ENCODE measurements at regions not wholly inside any gene's neighbourhood (a gene's known extent, or its start where the extent isn't known, plus 50 kb on each side); places are given as distances from the start of the nearest gene placed in this dataset.

DNA sequence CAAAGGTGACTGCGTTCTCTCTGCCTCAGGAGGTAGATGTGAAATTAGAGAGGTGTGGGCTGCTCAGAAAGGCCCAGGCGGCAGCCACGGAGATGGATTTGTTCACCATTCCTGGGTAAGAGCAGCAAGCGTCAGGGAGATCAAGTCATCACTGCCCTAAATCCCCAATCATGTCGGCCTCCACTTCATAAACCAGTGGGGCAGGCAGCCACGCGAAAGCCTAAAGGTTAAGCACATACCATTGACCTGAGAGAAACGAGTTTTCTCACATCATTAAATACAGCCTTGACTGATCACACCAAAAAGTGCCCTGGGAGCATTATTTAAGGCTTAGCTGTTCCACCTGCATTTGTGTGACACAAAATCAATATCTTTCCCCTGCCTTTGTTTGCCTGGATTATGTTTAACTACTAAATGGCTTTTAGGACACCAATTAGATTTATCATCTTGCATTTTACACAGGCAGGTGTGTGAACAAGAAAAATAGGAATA lies 50.7 kb upstream of the FOXB1 start:
- DNase-seq: no peak

GRCh38 chr15:59952960-59953359 lies 51.2 kb upstream of the FOXB1 start:
- no peak for DNase-seq

- DNase-seq: no peak
Observed at GRCh38 chr15:59950603-59951388, 53.3 kb upstream of the FOXB1 start.

DNA sequence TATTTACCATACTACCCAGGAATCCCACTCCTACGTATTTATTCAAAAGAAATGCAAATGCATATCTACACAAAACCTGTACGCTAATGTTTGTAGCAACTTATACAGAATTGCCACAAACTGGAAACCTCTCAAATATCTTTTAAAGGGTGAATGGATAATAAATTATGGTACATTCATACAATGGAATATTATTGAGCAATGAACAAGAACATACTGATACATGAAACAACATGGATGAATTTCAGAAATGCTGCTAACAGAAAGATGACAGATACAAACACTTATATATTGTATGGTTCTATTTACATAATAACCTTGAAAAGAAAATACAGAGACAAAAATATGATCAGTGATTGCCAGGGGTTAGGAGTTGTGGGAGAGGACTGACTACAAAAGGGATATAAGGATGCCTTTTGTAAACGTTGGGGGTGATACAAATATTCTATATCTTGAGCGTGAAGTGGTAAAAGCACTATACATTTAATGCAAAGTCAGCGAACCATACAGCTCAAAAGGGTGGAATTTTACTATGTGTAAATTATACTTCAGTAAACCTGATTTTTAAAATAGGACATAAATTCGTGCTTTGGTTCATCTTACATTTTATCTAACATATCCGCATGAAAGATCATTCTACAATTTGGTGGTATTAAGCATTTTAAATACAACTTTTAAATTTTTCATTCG lies 55.0 kb upstream of the FOXB1 start:
- no peak for DNase-seq

- no peak for DNase-seq
Observed at GRCh38 chr15:59946084-59946483, 58.0 kb upstream of the FOXB1 start.

DNA sequence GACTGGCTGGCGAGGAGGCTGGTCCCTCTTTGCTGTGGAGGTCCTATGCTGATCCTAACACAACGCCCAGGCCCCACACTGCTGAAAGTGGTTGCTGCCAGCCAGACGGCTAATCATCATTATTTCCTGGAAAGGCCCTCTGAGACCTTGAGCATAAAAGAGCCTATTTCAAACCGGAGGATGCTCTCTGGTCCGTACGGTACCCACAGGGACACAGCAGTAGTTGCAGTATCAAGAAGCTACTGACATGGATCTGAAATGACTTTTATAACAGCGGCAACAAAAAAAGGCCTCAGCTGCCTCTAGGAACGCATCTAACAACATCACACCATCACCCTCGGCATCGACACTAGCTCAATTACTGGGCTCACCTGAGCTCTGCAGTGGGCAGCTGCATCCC lies 59.1 kb upstream of the FOXB1 start:
- no peak for DNase-seq

GRCh38 chr15:59941612-59942011 lies 62.5 kb upstream of the FOXB1 start:
- no peak for DNase-seq

GRCh38 chr15:59940928-59941327 lies 63.2 kb upstream of the FOXB1 start:
- no peak for DNase-seq

DNA sequence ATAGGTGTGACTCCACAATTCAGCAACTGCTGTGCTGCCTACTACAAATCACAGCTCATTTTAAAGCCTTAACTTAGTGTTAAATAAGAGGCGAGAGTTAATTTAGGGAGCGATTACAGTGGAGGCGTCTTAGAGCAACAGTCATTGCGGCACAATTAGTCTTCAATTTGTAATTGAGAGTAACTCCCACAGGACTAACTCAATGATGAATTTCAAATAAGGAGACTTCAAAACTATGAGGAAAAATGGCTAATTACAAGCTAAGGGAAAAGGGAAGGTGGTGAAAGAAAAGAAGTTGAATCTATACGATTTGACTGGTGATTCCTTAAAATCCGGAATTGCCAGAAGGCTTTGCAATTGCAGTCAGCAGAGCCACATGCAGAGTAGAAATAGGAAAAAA lies 63.7 kb upstream of the FOXB1 start:
- no peak for DNase-seq

- no peak for DNase-seq
Observed at GRCh38 chr15:59936741-59937140, 67.4 kb upstream of the FOXB1 start.

DNA sequence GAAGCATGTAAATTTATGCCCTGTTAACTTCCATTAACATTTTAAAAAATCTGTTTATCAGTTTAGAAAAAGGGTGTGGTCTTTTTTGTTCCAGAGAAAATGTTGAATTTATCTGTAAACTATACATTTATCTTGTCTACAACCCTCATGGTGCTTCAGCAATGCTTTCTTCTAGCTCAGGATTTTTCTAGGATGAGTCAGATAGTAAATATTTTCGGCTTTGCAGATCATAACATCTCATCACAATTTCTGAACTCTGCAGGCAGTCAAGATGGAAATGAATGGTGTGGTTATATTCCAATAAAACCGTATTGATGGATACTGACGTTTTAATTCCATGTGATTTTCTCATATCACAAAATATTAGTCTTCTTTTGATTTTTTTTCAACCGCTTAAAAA lies 70.5 kb upstream of the FOXB1 start:
- DNase-seq: peak; percentile 16

- no peak for DNase-seq
Observed at GRCh38 chr15:59931646-59932261, 72.4 kb upstream of the FOXB1 start.

DNA sequence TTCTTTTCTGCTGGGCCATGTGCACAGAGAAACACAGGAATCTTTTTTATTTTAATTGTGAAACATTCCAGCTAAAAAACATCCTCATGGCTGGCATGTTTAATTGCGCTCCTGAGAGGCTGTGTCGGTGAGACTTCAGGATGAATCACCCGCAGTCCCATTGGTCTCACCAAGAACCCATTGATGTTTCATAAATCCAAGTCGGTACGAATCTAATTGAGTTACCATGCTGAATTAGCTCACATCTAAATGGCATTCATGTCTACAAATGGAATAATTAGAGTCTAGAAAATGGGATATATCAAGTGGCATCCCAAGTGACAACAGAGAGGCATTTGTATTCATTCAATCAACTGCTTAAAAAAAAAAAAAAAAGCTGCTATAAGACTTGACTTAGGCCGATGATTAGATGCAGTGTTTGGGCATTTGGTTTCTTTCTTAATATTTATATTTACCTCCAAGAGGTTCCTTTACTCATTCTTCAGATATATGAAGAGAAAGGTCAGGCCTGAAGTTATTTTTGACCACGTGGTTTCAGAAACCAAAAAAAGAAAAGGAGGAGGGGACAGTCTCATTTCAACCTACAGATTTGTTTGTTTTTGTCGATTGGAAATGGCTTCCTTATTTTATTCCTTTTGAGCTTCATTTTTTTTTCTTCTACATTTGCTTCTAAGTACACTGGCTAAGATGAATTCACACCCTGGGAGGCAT lies 79.1 kb upstream of the FOXB1 start:
- DNase-seq: no peak

DNA sequence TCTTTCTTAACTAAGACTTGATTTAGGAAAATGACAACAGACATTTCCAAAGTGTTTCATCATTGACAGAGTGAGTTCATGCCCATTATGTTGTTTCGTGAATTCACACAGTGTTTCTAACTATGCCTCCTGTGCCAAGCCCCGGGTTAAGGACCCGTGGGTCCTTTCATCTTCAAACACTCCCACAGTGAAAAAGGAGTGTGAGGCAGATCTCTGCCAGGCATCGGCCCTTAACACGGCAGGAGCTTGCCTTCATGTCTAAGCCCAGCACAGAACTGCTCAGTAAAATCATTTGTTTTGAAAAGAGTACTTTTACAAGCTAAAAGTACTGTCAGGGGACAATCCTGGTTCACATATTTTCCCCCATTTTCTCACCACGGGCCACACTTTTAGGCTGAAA lies 80.0 kb upstream of the FOXB1 start:
- no peak for DNase-seq

DNA sequence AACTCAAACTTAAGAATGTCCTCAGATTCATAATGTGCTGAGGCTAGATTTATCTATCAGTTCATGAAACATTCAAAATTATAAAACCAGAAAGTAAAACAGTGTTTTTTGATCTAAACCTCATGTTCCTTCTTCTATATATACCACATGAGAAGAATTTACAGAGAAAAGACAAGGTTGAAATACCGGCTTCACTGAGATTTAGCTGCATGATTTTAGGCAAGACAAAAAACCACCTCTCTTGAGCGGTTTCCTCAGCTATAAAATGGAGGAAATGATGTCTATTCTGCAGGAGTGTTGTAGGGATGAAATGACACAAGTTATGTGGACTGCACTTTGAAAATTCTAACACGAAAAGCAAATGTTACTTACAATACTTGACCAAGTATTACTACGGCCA lies 80.6 kb upstream of the FOXB1 start:
- DNase-seq: no peak

DNA sequence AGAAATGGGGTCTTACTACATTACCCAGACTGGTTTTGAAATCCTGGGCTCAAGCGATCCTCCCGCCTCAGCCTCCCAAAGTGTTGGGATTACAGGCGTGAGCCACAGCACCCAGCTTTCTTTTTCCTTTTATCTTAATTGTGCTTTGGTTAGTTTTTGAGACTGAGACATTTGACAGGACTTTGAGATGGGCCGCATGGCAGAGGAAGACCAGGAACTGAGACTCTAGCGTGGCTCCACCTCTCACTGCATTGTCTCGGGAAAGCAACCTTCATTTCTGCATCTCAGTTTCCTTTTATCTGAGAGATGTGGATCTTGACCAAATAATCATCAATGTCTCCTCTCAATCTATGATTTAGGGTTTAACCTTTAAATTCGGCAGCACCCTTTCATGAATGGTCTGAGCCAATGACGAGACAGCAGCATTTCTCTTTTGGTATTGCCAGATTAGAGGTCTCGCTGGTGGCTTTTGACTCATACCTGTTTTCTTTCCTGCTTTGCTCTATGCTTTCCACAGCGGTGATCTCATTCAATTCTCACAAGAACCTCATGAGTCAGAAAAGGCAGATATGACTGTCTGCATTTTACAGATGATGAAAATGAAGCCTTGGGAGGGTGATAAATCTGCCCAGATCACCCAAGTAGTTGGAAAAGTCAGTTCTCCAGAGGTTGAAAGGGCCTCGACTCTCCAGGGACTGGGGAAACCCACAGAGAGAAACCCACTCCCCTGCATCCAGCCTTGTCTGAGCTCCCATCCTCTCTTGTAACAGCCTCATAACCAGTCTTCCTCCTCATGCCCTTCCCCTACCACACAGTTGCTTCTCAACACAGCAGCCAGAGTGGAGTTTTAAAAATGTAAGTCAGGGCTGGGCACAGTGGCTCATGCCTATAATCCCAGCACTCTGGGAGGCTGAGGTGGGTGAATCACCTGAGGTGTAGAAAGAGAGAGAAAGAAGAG lies 84.8 kb upstream of the FOXB1 start:
- peak; percentile 83 for DNase-seq

- DNase-seq: peak; percentile 48
Observed at GRCh38 chr15:59917504-59918157, 86.5 kb upstream of the FOXB1 start.

DNA sequence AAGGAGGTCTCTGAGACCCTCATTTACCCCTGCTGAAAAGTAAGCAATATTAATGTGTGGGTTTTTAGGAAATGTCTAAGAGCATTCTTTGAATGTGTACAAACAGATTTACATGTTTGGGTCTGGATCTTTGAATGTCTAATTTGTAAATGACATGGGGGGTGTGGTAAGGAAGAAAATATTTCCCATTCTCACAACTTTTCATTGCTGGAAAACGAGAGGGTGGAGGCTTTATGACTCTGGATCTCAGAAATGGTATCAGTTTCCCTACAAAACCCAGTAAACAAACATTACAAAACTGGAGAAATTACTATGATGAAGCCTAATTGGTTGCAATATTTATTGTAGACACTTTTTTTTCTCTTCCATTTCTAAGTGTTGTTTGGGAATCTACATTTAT lies 98.1 kb upstream of the FOXB1 start:
- DNase-seq: no peak

- DNase-seq: no peak
Observed at GRCh38 chr15:59905176-59905575, 98.9 kb upstream of the FOXB1 start.

GRCh38 chr15:59904450-59905135 lies 99.5 kb upstream of the FOXB1 start:
- DNase-seq: no peak

GRCh38 chr15:59896663-59897074 lies 107.4 kb upstream of the FOXB1 start:
- DNase-seq: no peak

All from fibroblast of upper back skin (primary cell).